ENCODE measurements at regions not wholly inside any gene's neighbourhood (a gene's known extent, or its start where the extent isn't known, plus 50 kb on each side); places are given as distances from the start of the nearest gene placed in this dataset.

- no TSS peak for BruUV-seq (replicated peaks)
- Histone ChIP-seq H3K36me3 (ENCODE audit: control insufficient read depth, insufficient read depth, low read length) (no peaks in the 10 kb centered on the region), H3K9me1 (ENCODE audit: control insufficient read depth, insufficient read depth, low read length) (no peaks in the 10 kb centered on the region), H3K4me2 (ENCODE audit: insufficient read depth, low read length) (no peak overlapping the region), H3K9me3 (replicated peaks; ENCODE audit: control insufficient read depth, insufficient read depth, low read depth, low read length) (no peaks in the 10 kb centered on the region), H3K9ac (ENCODE audit: insufficient read depth in 1 of 2, low read depth in 2 of 2, low read length in 2 of 2) (no peak overlapping the region), H4K20me1 (replicated peaks; ENCODE audit: control insufficient read depth, insufficient read depth, low read length) (no peaks in the 10 kb centered on the region), H3K27me3 (ENCODE audit: control insufficient read depth in 2 of 2, insufficient read depth in 2 of 2, low read length in 2 of 2) (no peaks in the 10 kb centered on the region), H3K4me3 (no peak overlapping the region), H3K4me1 (replicated peaks in 1 of 2; ENCODE audit: control insufficient read depth in 2 of 2, insufficient read depth in 2 of 2, low read length in 2 of 2) (peaks cover 4 to 8% of the 10 kb centered on the region in 2 experiments; a peak in 3 of 5 replicates), H2AFZ (ENCODE audit: low read depth, low read length) (no peak overlapping the region), H3K27ac (ENCODE audit: extremely low read depth, low read depth, low read length) (no peak overlapping the region), H3K79me2 (ENCODE audit: control insufficient read depth, insufficient read depth, low read length) (no peaks in the 10 kb centered on the region)
- TF ChIP-seq FOXK1 (CRISPR knock-in tag; IDR thresholded peaks at IDR 0.05; ENCODE audit: borderline replicate concordance) = no peak
- no peak for TF ChIP-seq ZNF644 (tag; IDR thresholded peaks at IDR 0.05; ENCODE audit: low read depth)
- no peak for ATAC-seq
- in situ Hi-C loops (cut with MboI) (no loop called here), intact Hi-C loops (cut with micrococcal nuclease) (no loop called here)
- POLR2A ChIA-PET = interaction anchor here (1.2 kb wide), 1 partner anchor 13 kb away, joined by 4 read pairs; no protein-coding TSS in a partner anchor
- CTCF ChIA-PET (ENCODE audit: low intra/inter-chr PET ratio) = no interaction called here
- WGBS (ENCODE audit: insufficient coverage, low coverage, missing lambda C conversion rate) = 57% methylated on average over 2 of the region's 2 CpGs
- no peak for FAIRE-seq
- DNase-seq (ENCODE audit: extremely low read depth in 1 of 4, low spot score in 3 of 4) = no peak
These were observed 413.3 kb downstream of the SFMBT2 start for GRCh38 chr10:6997509-6997908.

GRCh38 chr10:6996431-6996830, 414.4 kb downstream of the SFMBT2 start:
- no peaks in the 10 kb centered on the region for H4K20me1 ChIP-seq (replicated peaks; ENCODE audit: control insufficient read depth, insufficient read depth, low read length)
- no TSS peak for BruUV-seq (replicated peaks)
- ATAC-seq = no peak
- intact Hi-C loops (cut with micrococcal nuclease) (no loop called here), in situ Hi-C loops (cut with MboI) (no loop called here)
- WGBS (ENCODE audit: insufficient coverage, low coverage, missing lambda C conversion rate) = 35% methylated on average over 4 of the region's 4 CpGs
- H3K9me3 ChIP-seq (replicated peaks; ENCODE audit: control insufficient read depth, insufficient read depth, low read depth, low read length) = no peaks in the 10 kb centered on the region
- no peaks in the 10 kb centered on the region for H3K27me3 ChIP-seq (ENCODE audit: control insufficient read depth in 2 of 2, insufficient read depth in 2 of 2, low read length in 2 of 2)
- no peak overlapping the region for H3K9ac ChIP-seq (ENCODE audit: insufficient read depth in 1 of 2, low read depth in 2 of 2, low read length in 2 of 2)
- ChIA-PET POLR2A (interaction anchor here (0.7 to 1.2 kb wide), 2 partner anchors 12 to 46 kb away, joined by 3 to 4 read pairs; no protein-coding TSS in a partner anchor), CTCF (ENCODE audit: low intra/inter-chr PET ratio) (no interaction called here)
- no peak for FAIRE-seq
- H3K4me3 ChIP-seq = no peak overlapping the region
- H3K4me2 ChIP-seq (ENCODE audit: insufficient read depth, low read length) = no peak overlapping the region
- H3K9me1 ChIP-seq (ENCODE audit: control insufficient read depth, insufficient read depth, low read length) = no peaks in the 10 kb centered on the region
- no peaks in the 10 kb centered on the region for H3K36me3 ChIP-seq (ENCODE audit: control insufficient read depth, insufficient read depth, low read length)
- no peak for DNase-seq (ENCODE audit: extremely low read depth in 1 of 4, low spot score in 3 of 4)
- no peak overlapping the region for H3K27ac ChIP-seq (ENCODE audit: extremely low read depth, low read depth, low read length)
- no peaks in the 10 kb centered on the region for H3K79me2 ChIP-seq (ENCODE audit: control insufficient read depth, insufficient read depth, low read length)
- H2AFZ ChIP-seq (ENCODE audit: low read depth, low read length) = no peak overlapping the region
- peaks cover 4 to 11% of the 10 kb centered on the region in 2 experiments; a peak in 4 of 5 replicates for H3K4me1 ChIP-seq (replicated peaks in 1 of 2; ENCODE audit: control insufficient read depth in 2 of 2, insufficient read depth in 2 of 2, low read length in 2 of 2)
- TF ChIP-seq ZFP1 (CRISPR knock-in tag; IDR thresholded peaks at IDR 0.05) (no peak), SAFB (IDR thresholded peaks at IDR 0.05; ENCODE audit: borderline replicate concordance, low read depth, low read length) (no peak), ZNF79 (CRISPR knock-in tag; IDR thresholded peaks at IDR 0.05; ENCODE audit: low read depth) (no peak), PPARD (CRISPR knock-in tag; IDR thresholded peaks at IDR 0.05) (no peak), SMAD1 (IDR thresholded peaks at IDR 0.05; ENCODE audit: low read depth, low read length, partially characterized antibody) (no peak), NCOA2 (IDR thresholded peaks at IDR 0.05; ENCODE audit: partially characterized antibody in 2 of 2) (no peak), FOXP4 (CRISPR knock-in tag; IDR thresholded peaks at IDR 0.05; ENCODE audit: borderline replicate concordance) (no peak), ZBTB43 (CRISPR knock-in tag; IDR thresholded peaks at IDR 0.05) (no peak), PHB2 (IDR thresholded peaks at IDR 0.05; ENCODE audit: low read depth) (no peak), THRA (IDR thresholded peaks at IDR 0.05) (no peak)
